Panc1 (cell line): ENCODE measurements at regions not wholly inside any gene's neighbourhood (a gene's known extent, or its start where the extent isn't known, plus 50 kb on each side); places are given as distances from the start of the nearest gene placed in this dataset.

Experiments used
- POLR2AphosphoS5 ChIP-seq: IDR thresholded peaks from 2 replicates; pipeline ENCODE4 v1.6.1; 2012; ENCODE audit warnings: mild to moderate bottlenecking, low read depth, low read length, moderate library complexity
- REST ChIP-seq, 2 experiments: IDR thresholded peaks; 2 replicates each; pipeline ENCODE4 v1.6.1; 2011 to 2012; ENCODE audit warnings: low read depth in 2 of 2, control low read depth in 1 of 2, low read length in 1 of 2, mild to moderate bottlenecking in 1 of 2, moderate library complexity in 1 of 2; ENCODE audit not compliant: insufficient read depth in 1 of 2
- SIN3A ChIP-seq: IDR thresholded peaks from 2 replicates; pipeline ENCODE4 v1.6.1; 2012; ENCODE audit warnings: low read depth, mild to moderate bottlenecking, low read length, moderate library complexity, borderline replicate concordance; ENCODE audit not compliant: insufficient read depth
- TF ChIP-seq, protein P1 (sequence below): fragments of 450-650 bp; IDR thresholded peaks from 2 replicates; pipeline ENCODE4 v1.5.1; 2017; ENCODE audit warnings: mild to moderate bottlenecking

DNA sequence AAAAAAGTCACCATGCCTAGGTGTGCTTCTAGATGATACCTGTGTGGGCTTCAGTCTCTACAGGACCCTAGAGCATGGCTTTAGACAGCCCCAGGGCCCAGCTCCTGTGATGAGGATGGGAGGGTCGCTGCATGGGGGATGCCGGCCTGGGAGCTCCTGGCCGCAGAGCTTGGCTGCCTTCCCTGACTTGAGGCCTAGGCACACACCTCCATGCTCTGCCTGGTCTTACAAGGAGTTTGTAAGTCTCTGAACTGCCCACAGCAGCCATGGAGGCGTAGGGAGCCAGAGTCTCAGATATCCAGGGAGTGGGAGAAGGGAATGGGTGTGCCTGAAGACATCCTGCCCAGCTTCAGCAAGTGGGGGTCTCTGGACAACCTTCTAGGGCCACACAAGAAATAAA is 149.5 kb upstream of the MYL2 start:
- TF ChIP-seq, protein P1, sequence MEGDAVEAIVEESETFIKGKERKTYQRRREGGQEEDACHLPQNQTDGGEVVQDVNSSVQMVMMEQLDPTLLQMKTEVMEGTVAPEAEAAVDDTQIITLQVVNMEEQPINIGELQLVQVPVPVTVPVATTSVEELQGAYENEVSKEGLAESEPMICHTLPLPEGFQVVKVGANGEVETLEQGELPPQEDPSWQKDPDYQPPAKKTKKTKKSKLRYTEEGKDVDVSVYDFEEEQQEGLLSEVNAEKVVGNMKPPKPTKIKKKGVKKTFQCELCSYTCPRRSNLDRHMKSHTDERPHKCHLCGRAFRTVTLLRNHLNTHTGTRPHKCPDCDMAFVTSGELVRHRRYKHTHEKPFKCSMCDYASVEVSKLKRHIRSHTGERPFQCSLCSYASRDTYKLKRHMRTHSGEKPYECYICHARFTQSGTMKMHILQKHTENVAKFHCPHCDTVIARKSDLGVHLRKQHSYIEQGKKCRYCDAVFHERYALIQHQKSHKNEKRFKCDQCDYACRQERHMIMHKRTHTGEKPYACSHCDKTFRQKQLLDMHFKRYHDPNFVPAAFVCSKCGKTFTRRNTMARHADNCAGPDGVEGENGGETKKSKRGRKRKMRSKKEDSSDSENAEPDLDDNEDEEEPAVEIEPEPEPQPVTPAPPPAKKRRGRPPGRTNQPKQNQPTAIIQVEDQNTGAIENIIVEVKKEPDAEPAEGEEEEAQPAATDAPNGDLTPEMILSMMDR, result no peak
- TF ChIP-seq POLR2AphosphoS5, result no peak
- TF ChIP-seq SIN3A, result no peak
- no peak for TF ChIP-seq REST (IDR thresholded peaks at IDR 0.05; ENCODE audit: insufficient read depth in 1 of 2, low read depth in 2 of 2, low read length in 1 of 2)
